ENCODE measurements at regions not wholly inside any gene's neighbourhood (a gene's known extent, or its start where the extent isn't known, plus 50 kb on each side); places are given as distances from the start of the nearest gene placed in this dataset.

- DNase-seq: no peak
- no peak overlapping the region for H3K27ac ChIP-seq
- intact Hi-C loops (cut with DNase I): no loop called here
- H3K27me3 ChIP-seq: no peaks in the 10 kb centered on the region
- WGBS, 2 donors: 48 to 62% methylated on average over 4 of the region's 4 CpGs
- no peaks in the 10 kb centered on the region for H3K36me3 ChIP-seq
- H3K4me1 ChIP-seq: peaks cover 0 to under 1% of the 10 kb centered on the region in 2 donors
- TF ChIP-seq CTCF (IDR thresholded peaks at IDR 0.05) (no peak), POLR2A (IDR thresholded peaks at IDR 0.05) (no peak)
- H3K4me3 ChIP-seq (replicated peaks in 1 of 3): no peak overlapping the region
- H3K9me3 ChIP-seq: no peaks in the 10 kb centered on the region
Measured at GRCh38 chr6:170473301-170473717, 79.8 kb downstream of the PSMB1 start.

GRCh38 chr6:170471491-170471890 lies 81.6 kb downstream of the PSMB1 start:
- no peak for DNase-seq
- WGBS, 2 donors: 83 to 94% methylated on average over 5 of the region's 5 CpGs
- Histone ChIP-seq H3K27me3 (no peaks in the 10 kb centered on the region), H3K4me1 (peaks cover 0 to 6% of the 10 kb centered on the region in 2 donors), H3K27ac (no peak overlapping the region), H3K4me3 (replicated peaks in 1 of 3) (no peak overlapping the region), H3K9me3 (no peaks in the 10 kb centered on the region), H3K36me3 (no peaks in the 10 kb centered on the region)
- intact Hi-C loops (cut with DNase I): no loop called here
- TF ChIP-seq POLR2A (IDR thresholded peaks at IDR 0.05) (no peak), CTCF (IDR thresholded peaks at IDR 0.05) (no peak)

GRCh38 chr6:170470734-170471133 lies 82.4 kb downstream of the PSMB1 start:
- no peak overlapping the region for H3K4me3 ChIP-seq (replicated peaks in 1 of 3)
- no peak for DNase-seq
- H3K27ac ChIP-seq: no peak overlapping the region
- H3K36me3 ChIP-seq: no peaks in the 10 kb centered on the region
- intact Hi-C loops (cut with DNase I): no loop called here
- H3K4me1 ChIP-seq: peaks cover 0 to 6% of the 10 kb centered on the region in 2 donors
- H3K9me3 ChIP-seq: no peaks in the 10 kb centered on the region
- no peaks in the 10 kb centered on the region for H3K27me3 ChIP-seq
- 40 to 54% methylated on average over 7 of the region's 7 CpGs for WGBS, 2 donors
- no peak for TF ChIP-seq CTCF (IDR thresholded peaks at IDR 0.05)
- no peak for TF ChIP-seq POLR2A (IDR thresholded peaks at IDR 0.05)

DNA sequence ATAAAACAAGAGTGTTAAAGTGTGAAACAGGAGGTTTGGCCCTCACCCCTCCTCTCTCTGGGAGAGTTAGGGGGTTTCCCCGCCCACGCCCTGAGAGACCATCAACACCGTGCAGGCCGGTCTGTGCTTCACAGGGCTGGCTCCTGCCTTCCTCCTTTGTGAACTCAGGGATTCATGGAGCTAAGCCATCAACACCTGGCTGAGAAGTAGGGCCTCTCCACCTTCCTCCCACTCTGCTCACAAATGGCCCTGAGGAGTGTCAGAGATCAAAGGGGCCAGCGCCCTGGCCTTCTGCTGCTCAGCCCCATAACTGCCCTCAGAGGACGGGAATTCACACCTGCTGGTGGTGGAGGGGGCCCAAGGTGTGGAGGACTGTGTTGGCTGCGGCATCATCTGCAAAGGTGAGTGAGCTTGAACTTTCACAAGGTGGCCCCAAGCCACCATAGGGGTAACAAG lies 88.6 kb downstream of the PSMB1 start:
- no peak for TF ChIP-seq CTCF (IDR thresholded peaks at IDR 0.05)
- TF ChIP-seq POLR2A (IDR thresholded peaks at IDR 0.05): no peak
- H3K4me1 ChIP-seq: peaks cover 7 to 22% of the 10 kb centered on the region in 2 donors
- peak overlapping the region in 1 of 3 donors; percentile 61 for H3K27ac ChIP-seq
- no peak overlapping the region for H3K4me3 ChIP-seq (replicated peaks in 1 of 3)
- WGBS, 2 donors: 41 to 58% methylated on average over 7 of the region's 7 CpGs
- intact Hi-C loops (cut with DNase I): no loop called here
- DNase-seq: peak; percentile 72 to 87
- no peaks in the 10 kb centered on the region for H3K36me3 ChIP-seq
- H3K27me3 ChIP-seq: no peaks in the 10 kb centered on the region
- H3K9me3 ChIP-seq: no peaks in the 10 kb centered on the region

- intact Hi-C loops (cut with DNase I): no loop called here
- Histone ChIP-seq H3K4me3 (replicated peaks in 1 of 3) (no peak overlapping the region), H3K4me1 (peaks cover 7 to 23% of the 10 kb centered on the region in 2 donors), H3K9me3 (no peaks in the 10 kb centered on the region), H3K27me3 (no peaks in the 10 kb centered on the region), H3K36me3 (no peaks in the 10 kb centered on the region), H3K27ac (peak overlapping the region in 1 of 3 donors; percentile 61)
- TF ChIP-seq POLR2A (IDR thresholded peaks at IDR 0.05) (no peak), CTCF (IDR thresholded peaks at IDR 0.05) (no peak)
- 38 to 52% methylated on average over 6 to 9 of the region's 9 CpGs for WGBS, 2 donors
- peak in 1 of 2 donors; percentile 54 for DNase-seq
Measured at GRCh38 chr6:170464080-170464479, 89.0 kb downstream of the PSMB1 start.

Data from thyroid gland (tissue), 4 donors.